Suppressor macrophage treated with lipopolysaccharide for 4 hours (primary cell): ENCODE measurements at regions not wholly inside any gene's neighbourhood (a gene's known extent, or its start where the extent isn't known, plus 50 kb on each side); places are given as distances from the start of the nearest gene placed in this dataset.
"Not testable (repeated sequence)": the region's sequence is repeated elsewhere in the genome, so short reads cannot be mapped to it uniquely, and the experiment has no call there.

ENCODE experiments used
- DNase-seq: peaks from one replicate; pipeline ENCODE4 v3.0.0-alpha.2; 2020

DNA sequence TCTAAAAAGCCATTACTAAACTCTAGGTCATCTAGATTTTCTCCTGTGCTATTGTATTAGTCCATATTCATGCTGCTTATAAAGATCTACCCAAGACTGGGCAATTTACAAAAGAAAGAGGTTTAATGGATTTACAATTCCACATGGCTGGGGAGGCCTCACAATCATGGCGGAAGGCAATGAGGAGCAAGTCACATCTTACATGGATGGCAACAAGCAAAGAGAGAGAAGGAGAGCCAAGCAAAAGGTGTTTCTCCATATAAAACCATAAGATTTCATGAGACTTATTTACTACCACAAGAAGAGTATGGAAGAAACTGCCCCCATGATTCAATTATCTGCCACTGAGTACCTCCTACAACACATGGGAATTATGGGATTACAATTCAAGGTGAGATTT is 69.6 kb upstream of the CCDC6 start:
- not testable (repeated sequence) for DNase-seq

DNA sequence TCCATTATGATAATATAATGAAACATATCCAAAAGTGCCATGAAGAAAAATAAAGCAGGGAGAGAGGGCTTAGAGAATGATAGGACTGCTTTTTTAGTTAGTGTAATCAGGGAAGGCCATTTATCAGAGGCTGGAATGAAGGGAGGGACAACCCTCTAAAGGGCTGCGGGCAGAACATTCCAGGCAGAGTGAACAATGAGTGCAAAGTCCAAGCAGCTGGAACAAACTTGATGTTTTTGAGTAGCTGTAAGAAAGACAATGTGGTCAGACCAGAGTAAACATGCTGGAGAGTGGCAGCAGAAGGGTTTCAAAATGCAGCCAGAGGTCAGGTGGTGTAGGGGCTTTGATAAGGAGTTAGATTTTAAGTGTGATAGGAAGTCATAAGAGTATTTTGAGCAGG is 65.6 kb upstream of the CCDC6 start:
- no peak for DNase-seq

DNA sequence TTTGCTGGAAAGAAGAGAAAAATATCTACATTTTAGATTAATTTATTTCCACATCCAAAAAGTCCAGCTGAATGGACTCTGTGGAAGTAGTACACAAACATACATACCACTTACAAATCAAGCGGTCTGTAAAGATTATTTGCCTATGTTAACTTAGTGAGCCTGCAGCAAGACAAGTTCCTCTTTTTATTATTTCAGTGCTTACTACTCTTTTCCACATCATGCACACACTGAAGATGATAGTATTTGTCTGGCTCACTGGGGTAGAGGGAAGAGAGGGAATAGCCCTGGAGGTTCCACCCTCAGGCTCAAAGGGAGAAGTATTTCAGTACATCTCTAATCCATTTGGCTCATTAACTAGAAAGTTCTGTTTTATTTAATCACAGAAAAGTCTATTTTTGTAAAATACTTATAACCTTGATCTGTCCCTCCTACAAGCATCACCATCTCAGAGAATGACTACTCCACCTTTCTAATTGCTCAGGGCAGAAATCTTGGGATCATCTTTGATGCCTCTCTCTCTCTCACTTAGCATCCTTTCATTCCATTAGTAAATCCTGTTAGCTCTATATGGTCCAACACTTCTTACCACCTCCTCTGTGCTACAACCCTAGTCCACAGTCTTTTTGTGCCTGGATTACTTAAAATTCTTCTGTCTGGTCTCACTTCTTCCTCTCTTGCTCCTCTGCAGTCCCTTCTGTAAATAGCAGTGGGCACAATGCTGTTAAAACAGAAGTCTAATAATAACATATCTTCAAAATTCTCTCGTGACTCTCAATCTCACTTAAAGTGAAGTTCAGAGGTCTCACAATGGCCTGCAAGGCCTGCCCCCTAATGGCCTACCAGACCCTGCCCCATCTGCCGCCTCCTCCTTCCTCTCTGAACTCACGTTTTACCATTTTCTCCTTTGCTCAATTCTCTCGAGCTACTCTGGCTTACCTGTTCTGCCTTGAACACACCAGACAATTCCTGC is 64.3 kb upstream of the CCDC6 start:
- DNase-seq: peak; percentile 44

DNA sequence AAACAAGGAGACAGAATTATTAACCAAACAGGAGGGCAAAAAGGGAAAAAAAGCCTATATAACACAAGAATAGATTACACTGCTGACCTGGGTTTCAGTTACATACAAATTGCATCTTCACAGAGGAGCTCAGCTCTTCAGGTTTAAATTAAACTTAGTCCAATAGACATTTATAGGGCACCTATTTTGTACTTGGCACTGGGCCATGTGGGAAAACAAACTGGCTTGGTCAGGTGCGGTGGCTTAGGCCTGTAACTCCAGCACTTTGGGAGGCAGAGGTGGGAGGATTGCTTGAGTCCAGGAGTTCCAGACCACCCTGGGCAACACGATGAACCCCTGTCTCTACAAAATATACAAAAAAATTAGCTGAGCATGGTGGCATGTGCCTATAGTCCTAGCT is 62.3 kb upstream of the CCDC6 start:
- no peak for DNase-seq

DNA sequence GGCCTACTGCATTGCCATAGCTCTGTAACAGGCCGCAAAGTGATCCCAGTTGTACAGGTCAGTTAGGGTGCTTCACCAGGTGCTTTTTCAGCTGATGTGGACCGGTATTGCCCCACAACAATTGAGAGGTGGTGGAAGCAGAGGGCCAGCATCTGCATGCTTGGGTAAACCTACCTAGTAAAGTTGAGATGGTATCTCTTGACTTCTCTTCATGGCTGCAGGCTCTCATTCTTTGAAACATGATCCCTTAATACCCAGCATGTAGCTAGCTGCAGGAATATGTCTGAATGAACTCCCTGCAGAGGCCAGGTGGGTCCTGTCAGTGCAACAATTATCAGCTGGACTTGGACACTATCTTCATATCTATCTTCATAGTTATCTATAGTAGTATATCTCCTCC is 60.7 kb upstream of the CCDC6 start:
- no peak for DNase-seq

DNA sequence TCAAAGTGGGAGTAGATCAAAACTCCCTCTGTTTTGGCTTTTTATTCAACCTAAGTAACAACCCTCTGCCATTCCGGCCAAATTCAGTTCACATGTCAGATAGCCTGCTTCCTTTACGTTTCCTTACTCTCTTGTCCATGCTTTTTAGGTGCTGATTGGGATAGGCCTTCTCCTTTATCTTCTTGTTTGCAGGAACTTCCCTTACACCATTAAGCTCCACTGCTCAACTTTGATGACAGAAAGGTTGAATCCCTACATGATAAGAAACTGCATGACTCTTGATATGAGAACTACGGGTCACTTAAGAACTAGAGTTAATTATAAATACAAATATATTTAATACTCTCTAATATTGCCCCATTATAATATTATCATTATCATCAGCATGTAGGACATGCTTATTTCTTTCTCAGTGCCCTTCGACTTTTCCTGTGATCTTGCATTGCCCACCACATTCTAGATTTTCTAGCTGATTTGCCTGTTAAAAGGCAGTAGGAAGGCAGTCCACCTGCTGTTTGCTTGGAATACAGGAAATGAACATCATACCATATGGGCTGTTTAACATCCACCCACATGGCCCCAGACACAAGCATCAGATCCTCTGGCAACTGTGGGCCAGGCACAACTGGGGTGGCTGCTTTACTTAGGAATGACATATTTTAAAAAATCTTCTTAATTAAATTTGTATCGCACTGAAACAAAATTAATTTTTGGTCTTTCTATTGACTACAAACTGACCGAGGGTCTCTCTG is 59.7 kb upstream of the CCDC6 start:
- no peak for DNase-seq

DNA sequence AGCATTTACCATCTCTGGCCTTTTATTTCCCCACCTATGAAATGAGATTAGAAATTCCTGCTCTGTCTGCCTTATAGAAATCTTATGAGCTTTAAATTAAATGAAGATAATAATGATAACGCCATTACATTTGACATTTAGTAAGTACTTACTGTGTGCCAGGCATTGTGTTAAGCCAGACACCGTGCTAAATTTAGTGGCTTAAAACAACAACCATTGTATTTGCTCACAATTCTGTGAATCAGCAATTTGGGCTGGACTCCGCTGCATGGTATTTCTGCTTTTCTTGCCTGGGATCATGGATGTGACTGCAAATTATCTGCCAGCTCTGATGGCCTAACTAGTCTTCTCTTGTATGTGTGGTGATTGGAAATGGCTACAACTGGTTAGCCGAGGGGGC is 56.4 kb upstream of the CCDC6 start:
- DNase-seq: peak; percentile 16

DNA sequence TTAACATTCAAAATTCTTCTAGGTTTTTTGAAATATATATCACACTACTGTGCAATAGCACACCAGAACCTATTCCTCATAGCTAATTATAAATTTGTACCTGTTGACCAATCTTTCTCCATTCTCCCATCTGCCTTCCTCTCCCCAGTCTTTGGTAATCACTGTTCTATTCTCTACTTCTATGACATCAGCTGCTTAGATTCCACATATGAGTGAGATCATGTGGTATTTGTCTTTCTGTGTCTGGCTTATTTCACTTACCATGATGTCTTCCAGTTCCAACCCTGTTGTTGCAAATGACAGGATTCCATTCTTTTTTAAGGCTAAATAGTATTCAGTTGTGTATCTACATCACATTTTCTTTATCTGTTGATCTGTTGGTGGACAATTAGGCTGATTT is 54.4 kb upstream of the CCDC6 start:
- DNase-seq: peak; percentile 11

DNA sequence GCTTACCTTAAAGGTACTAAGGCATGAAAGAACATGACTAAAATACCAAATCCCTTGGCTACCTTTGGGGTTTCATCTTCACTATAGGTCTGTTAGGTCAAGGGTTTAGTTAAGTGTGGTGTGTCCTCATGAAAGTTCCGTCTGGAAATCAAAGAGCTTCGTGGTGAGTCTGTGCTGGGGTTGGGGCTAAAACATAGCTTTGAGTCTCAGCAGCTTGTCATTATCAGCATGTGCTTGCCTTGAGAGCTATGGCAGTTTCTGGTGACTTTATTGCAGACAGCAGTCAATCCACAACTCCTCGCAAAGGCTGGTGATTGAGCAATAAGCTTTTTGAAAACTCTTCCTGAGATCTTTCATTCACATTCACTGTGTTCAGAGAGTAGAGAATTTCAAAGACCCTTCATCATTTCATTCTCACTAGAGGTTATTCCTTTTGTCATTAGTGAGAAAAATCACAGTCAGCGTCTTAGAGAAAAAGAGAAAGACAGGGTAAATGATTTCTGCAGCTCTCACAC is 53.2 kb upstream of the CCDC6 start:
- no peak for DNase-seq

DNA sequence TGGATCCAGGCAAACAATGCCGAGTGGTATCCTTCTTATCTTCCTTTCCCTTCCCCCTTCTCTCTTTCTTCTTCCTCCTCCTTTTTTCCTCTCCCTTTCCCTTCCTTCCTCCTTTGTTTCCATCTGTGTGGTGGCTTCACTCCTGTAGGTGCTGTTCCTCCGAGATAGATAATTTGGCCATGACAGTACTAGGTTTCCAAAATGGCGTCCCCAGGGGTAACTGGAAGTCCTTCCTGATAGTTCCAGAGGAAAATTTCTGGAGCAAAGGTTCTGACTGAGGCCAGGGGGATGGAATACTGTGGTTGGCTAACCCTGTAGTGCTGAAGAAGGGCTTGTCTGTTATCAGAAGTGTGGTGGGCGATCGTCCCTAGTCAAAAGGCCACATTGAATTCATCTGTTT is 52.5 kb upstream of the CCDC6 start:
- no peak for DNase-seq

DNA sequence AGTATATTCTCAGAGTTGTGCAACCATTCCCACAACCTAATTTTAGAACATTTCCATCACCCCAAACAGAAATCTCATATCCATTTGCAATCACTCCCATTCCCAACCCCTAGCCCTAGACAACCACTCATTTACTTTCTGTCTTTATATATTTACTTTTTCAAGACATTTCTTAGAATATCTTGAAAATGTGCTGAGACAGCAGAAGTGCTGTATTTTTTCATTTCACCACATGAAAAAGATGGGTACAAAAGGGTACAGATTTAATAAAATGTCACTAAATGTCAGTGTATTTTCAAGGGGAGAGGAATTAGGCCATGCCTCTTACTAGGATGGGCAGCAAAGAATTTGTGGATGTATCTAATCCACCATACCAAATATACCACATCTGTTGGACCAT is 51.6 kb upstream of the CCDC6 start:
- DNase-seq: no peak
